CD4-positive, alpha-beta T cell treated with Interleukin-1 beta for 1 hour (primary cell): ENCODE measurements at regions not wholly inside any gene's neighbourhood (a gene's known extent, or its start where the extent isn't known, plus 50 kb on each side); places are given as distances from the start of the nearest gene placed in this dataset.

Experiments used
- DNase-seq, 2 donors: peaks; one replicate each; pipeline ENCODE4 v3.0.0-alpha.2; 2020 to 2022

DNA sequence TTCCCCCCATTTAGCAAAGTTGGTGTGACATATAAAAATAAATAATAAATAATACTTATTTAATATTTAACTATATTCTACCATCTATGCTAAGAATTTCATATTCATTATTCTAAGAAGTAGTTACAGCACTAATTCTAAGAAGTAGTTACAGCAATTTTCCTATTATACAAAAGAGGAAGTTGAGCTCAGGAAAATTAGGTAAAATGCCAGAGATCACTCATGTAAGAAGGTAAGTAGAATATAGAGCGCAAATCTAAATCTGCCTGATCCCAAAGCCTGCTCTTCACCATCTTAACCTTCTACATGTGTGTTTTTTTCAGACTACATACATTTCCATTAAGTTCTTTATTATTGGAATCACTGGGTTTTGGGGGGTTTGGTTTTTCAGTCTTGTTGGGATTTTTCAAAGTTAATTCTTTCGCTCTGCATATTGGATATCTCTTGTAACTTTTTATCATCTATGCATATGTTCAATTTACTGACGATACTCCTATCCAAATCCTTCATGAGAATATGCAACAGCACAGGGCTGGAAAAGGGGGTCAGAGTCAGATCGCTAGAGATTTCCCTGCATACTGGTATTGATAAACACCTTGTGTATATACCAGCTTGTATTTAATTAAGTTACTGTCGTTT, 852.1 kb downstream of the MAT2B start:
- no peak for DNase-seq

DNA sequence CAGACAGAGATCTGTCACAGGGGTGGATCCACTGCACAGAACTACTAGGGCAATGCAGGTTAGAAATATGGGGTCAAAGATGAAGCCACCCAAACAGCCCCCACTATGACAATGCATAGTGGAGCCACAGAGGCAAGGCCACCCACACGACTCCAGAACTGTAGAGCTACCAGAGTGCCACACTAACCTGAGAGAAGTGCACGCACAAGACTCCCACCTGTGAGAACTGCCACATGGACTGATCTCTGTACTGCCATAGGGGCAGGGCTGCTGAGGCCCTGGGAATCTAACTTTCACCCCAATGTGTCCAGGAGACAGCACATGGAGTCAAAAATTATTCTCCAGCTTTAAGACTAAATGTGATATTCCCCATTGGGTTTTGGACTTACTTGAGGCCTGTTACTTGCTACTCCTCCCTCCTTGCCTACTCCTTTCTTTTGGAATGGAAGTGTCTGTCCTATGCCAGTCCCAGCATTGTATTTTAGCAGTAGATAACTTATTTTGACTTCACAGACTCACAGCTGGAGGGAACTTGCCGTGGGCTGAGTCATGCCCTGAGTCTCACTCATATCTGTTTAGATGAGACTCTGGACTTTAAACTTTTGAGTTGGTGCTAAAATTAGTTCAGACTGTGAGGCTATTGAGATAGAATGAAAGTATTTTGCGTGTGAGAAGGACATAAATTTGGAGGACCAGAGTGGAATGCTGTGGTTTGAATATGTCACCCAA, 853.3 kb downstream of the MAT2B start:
- DNase-seq = no peak

DNA sequence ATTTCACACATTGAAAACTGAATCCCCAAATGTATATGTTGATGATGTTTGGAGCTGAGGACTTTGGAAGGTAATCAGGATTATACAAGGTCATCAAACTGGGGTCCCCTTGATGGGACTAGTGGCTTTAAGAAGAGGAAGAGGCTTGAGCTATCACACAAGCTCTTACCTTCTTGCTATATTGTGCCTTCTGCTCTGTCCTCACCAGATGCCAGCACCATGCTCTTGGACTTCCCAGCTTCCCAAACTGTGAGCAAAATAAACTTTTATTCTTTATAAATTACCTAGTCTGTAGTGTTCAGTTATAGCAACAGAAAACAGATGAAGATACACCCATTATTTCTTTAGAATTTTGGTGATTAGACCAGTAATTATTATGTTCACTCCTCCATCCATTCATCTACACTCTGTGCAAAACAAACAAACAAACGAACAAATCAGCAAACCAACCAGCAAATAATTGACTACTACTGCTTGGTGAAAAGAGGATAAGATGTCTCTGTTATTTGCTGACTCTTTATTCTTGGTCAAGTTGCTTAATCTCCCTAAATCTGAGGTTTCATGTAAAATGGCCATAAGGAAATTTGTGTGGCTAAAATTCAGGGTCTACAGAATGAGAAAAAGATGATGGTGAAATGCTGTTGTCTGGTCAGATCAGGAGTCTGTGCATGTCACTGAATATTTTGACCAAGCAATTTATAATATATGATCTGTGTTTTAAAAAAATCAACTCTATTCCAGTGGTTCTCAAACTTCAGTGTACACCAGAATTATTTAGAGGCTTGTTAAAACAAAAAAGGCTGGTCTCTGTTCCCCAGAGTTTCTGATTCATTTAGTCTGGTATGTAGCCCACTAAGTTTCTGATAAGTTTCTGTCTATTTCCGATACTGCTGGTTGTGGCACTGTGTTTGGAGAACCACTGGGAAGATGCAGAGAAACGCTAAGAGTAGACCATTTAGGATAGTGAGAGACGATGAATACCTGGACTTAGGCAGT, 854.1 kb downstream of the MAT2B start:
- DNase-seq = no peak

DNA sequence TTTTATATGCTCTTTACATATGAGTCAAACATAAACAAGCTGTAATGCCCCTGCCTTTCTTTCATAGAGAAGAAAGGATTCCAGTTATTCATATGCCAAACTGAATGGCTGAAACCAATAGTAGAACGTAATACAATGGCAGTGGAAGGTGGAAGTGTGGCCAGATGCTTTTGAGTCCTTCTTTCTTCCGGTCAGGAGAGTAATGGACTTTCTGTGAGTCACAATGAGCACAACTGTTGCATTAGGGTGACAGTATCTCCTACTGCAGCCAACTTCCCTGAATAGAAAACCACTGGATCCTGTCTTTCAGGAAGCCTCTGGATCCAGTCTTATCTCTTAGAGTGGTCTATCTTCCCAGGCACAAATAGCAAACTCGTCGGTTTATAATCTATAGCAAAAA, 855.2 kb downstream of the MAT2B start:
- DNase-seq = no peak

DNA sequence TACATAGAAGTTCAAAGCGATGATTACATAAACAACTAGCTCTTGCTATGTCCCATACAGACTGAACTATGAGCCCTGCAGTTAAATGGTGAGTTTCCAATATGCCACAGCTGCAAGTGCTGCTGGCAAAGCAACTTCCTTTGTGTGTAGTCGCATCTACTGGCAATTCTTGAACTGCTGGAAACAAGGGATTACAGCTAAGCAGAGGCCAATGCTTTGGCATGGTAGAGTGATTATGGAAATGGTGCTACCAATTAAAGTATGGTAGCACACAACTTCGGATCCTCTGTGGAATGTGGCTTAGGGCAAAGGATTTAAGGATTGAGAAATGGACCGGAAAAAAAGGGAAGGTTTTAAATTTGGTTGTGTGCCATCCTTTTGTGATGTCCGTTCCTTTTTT, 856.6 kb downstream of the MAT2B start:
- no peak for DNase-seq

DNA sequence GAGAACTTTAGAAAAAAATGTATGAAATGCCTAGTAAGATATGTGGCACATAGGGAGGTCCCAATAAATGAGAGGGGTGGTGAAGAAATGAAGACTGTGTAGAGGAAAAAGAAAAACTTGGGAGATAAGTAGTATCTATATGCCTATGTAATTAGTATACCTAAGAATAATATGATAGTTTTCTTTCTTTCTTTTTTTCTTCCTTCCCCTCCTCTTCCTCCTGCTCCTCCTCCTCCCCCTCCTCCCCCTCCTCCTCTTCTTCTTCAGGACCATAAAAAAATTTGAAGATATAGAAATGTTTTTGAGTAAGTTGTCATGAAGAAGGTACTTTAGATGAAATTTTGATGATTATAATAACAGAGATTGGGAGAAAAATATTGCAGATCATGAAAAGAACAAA, 857.4 kb downstream of the MAT2B start:
- no peak for DNase-seq

DNA sequence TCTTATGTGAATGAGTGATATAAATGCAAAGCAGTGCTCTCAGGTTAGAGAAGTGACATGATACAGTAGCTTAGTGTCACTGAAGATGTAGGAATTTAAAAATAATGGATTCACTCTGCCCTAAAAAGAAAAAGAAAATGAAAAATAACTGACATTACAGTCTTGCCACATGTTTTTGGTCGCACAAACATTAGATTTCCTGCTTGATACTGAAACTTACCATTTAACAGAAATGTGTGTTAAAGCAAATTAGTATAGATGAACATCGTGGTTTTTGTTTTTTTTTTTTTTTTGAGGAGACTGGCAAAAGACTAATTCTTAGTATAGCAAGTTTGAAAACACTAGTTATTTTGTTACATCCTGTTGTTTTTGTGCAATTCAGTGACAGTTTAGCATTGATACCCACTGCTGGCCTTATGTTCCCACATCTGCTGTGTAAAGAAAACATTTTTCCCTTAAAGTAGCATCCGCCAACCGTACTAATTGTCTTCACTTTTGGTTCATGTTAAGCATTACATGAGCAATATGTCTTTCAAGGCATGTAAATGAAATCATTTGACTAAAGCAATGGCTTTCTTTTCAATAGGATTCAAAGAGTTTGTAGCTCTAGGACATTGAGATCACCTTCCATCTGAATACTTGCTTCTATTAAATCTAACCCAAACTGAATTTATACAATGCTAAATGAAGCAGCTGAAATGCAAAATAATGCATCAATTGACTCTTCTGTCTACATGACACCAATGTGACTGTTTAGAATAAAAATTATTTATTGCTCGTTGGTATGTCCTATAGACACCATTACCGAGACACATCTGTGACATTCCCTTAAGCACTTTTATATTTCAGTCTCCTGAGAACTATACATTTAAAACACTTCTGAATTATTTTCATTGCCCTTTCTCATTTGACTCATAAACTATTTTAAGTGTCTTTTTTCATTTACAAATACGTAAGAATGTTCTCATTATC, 859.1 kb downstream of the MAT2B start:
- no peak for DNase-seq

DNA sequence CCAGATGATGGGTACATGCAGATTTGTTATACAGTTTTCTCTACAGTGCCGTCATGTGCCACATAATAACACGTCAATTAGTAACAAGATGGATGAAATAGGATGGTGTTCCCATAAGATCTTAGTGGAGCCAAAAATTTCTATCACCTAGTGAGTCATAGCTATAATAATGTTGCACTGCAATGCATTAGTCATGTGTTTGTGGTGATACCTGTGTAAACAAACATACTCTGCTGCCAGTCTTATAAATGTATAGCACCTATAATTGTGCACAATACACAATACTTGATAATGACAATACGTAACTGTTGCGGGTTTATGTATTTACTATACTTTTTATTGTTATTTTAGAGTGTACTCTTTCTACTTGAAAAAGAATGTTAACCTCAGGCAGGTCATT, 865.4 kb downstream of the MAT2B start:
- no peak for DNase-seq

DNA sequence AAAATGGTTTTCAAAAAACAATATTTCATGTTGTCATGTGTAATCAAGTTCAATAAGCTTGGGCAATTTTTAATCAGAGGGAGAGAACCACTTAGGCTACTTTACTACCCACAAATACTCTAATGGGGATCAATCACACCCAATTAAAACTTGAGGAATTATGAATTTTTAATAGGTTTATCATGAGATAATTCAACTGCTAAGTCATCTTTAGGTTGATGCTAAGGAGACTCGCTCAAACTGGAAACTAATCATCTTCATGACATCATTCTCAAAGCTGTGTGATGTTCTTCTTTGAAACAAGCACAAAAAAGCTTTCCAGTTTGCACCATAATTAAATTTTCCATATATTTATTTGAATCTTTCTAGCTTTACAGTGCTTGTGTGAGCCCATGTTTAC, 867.5 kb downstream of the MAT2B start:
- no peak for DNase-seq

DNA sequence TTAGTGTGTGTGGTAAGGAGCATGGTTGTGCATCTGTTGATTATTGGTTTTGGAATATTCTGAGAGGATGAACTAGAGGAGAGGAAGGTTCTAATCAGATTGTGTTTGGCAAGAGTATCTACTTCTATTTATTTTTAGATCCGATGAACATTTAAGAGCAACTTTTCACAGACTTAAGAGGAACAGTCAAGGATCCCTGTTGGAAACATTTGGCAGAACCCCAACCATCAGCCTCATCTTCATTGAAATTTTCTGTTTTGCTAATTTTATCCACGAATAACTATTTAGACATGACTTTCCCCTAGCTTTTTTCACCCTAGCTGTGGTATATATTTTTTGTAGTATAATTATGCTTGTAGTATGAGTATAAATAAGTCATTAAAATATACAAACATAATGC, 868.5 kb downstream of the MAT2B start:
- DNase-seq = no peak

DNA sequence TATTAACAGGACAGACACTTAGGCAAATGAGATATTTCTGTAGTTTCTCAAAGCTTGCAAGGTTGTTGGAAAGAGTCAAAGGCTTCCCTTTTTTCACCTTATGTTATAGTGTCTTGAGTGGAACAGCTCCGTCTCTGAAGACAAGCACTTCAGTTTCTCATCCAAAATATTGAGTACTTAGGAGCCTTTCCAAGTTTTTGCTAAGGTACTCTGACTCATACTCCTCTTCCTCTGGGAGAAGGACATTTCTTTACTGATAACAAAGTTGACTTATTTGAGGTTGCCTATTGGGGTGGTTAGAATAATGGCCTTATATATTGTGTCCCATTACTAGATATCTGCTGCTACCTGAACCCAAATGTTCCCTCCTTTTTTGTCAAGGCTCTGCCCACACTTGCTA, 869.6 kb downstream of the MAT2B start:
- no peak for DNase-seq

DNA sequence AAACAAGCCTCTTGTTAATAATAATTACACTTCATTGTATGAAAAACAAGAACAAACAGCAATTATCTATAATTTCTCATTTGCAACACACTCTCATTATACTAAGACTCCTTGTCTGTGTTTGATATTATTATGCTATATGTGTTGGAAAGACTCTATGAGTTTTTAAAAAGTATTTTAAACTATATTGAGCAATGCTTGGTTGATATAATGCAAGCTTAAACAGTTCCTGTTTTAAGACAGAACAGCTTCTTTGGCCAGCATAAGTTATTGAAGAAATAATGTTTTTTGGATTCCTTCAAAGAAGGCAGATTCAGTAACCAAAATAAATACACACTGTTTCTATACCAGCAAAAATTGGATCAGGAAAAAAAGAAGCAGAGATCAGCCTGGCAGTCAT, 871.4 kb downstream of the MAT2B start:
- no peak for DNase-seq

DNA sequence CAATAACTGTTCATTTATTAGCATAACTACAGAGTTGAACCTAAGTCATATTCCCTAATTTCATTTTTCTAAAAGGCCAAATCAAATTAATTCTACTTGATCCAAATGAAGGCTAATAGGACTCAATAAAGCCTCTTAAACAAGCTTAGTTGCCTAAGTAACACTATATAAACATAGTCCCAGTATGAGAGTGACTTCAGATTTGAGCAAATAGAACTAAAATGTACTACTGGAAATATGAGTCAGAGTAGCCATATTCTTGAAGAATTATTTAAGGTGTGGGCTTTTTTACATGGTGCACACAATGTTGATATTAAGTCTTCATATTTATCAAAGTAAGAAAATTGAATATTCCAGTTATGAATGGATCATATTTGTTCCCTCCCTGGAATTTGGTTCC, 872.3 kb downstream of the MAT2B start:
- DNase-seq = no peak

DNA sequence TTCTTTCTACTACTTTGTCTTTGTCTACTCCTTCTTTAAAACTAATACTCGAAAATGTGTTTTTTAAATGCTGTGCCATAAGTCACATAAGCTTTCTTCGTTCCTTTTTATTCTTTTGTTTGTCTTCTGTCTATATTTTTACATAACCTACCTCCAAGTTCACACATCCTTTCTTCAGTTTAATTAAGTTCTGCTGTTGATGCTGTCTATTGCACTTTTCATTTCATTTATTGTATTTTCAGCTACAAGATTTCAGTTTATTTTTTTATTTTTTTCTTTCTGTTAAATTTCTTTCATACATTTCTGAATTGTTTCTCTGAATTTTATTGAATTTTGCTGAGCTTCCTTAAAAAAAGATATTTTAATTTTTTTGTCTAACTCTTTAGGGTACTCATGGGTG, 878.2 kb downstream of the MAT2B start:
- DNase-seq = no peak

DNA sequence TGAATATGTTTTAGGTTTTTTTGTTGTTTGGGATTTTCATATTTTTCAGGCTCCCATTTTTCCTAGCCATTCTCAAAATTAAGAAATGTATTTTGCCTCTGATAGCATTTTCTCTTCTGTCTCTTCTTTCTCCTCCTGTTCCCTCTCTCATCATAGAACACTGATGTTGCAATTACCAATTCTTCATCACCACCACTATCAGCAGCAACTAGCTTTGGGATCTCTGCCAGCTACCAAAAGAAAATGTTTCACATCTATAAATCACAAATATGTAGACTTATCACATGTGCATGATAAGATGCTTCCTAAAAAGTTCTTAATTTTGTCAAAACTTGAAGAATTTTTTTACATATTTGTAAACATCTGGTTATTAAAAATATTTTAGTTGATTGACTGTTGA, 887.1 kb downstream of the MAT2B start:
- DNase-seq = no peak

DNA sequence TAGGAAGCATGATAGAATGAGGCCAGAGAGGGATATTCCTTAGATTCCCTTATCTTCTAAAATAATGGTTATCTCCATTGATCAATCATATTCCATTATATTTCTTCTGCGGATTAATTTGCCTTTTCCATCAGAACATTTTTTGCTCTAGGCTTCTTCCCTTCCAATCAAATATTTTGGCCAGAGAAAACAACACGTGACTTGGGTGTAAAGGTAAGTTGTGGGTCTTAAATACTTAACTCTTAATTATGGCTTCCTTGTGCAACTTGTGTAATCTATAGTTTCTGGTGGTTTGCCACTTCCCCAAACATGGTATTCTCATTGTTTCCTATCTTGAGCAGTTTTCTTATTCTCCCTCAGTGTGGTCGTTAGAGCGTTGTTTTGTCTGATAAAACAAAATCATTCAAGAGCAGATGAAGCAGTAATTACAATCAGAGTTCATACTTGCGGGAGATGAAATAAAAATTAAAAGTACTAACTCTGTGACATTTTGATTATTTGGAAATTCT, 889.3 kb downstream of the MAT2B start:
- DNase-seq = no peak

DNA sequence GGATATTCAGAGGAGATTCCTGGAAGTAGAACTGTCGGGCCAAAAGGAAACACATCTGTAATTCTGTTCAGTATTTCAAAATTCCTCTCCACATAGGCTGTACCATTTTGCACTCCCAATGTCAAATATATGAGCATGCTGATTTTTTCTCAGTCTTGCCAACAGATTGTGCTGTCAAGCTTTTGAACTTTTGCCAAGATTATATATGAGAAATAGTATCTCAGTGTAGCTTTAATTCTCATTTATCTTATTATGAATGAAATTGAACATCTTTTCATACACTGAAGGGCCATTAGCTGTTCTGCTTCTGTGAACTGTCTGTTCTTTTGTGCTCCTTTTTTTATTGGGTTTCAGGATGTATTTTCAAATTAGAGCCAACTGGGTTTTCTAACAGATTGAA, 907.1 kb downstream of the MAT2B start:
- no peak for DNase-seq

DNA sequence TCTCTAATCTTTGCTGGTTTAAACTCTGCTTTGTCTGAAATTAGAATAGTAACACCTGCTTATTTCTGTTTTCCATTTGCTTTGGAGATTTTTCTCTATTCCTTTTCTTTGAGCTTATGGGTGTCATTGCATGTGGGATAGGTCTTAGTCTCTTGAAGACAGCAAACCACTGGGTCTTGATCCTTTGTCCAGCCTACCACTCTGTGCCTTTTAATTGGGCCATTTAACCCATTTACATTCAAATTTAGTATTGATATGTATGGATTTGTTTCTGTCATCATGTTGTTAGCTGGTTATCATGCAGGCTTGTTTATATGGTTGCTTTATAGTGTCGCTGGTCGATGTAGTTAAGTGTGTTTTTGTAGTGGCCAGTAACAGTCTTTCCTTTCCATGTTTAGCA, 914.7 kb downstream of the MAT2B start:
- DNase-seq = no peak

DNA sequence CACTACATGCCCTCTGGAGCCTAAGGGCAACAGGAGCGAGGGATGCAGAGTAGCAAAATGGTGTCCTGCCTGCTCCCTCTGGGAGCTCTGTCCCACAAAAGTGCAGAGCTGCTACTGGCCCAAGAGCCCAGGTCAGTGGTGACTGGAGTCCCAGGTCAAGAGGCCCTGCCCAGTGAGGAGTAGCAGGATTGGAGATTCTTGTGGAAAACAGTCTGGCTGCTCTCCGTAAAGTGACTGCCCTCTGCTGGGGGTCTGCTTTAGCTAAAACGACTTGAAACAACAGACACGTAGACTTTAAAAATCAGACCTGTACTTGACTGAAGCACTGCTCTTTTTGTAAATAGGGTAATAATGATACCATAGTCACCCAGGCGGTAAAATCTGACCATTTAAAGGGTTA, 917.0 kb downstream of the MAT2B start:
- DNase-seq = no peak

DNA sequence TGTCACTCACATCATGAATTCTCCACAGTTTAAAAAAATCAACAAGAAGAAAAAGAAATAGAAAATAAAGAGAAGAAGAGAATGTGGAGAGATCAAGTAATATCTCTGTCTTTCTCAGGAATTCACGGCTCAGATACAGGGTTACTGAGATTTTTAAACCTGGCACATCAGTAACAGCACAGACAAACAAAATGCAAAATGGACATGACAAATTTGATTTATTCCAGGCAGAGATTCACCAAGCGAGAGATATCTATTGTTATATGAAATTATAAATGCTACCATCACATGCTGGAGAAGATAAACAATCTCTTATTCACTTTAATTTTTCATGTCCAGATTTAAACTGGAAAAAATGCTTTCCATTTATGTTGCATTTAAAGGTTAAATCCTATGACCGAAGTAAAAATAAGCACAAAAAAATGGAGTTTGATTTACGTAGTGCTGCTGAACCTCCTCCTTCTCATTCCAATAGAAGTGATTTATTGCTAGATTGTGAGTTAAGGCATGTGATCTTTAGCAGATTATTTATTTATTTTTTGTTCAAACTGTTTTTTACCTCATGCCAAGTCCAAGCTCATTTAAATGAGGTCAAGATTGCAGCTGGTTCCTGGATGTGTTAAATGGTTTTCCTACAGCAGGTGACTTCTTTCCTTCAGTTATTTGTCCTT, 926.4 kb downstream of the MAT2B start:
- no peak for DNase-seq

DNA sequence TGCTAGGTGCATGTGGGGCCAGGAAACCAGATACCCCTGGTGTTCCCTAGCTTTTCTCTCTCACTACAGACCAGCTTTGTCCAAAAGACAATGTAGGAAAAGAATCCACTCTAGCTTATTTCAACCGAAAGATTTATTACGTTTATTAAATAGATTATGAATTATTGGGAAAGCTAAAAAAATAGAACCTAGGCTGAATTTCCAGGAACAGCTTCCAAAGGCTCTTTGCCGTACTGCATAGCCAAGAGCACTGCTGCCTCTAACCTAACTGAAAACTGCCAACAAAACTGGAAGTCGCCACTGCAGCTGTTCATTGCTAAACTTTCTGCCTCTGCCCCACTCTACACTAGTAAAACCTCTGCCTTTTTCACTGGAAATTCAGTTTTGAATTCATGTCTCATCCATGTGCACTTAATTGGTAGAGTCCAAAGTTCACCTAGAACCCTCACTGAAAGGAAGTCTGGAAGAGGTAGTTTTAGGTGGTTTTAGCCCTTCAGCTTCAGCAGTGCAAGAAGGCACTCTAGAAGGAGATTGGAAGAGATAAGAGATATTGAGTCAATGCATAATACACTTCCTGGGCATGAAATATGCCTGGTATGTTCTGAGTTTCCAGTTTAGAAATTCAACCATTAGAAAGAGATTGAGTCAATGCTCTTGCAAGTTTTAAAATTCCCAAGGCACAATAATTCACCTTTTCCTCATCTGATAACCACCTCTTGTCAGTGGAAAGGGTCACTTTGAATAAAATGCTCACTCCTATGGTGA, 927.9 kb downstream of the MAT2B start:
- no peak for DNase-seq
